ENCODE measurements at regions not wholly inside any gene's neighbourhood (a gene's known extent, or its start where the extent isn't known, plus 50 kb on each side); places are given as distances from the start of the nearest gene placed in this dataset.

- Histone ChIP-seq H3K4me3 (ENCODE audit: insufficient read depth, low read depth, low read length) (no peak overlapping the region), H3K9ac (ENCODE audit: low read length) (no peak overlapping the region), H2AFZ (ENCODE audit: low read depth, low read length) (no peak overlapping the region), H3K4me2 (ENCODE audit: low read length) (no peak overlapping the region), H4K20me1 (ENCODE audit: insufficient read depth, low read length) (no peaks in the 10 kb centered on the region), H3K9me3 (ENCODE audit: insufficient read depth, low read depth, low read length) (no peaks in the 10 kb centered on the region), H3K4me1 (ENCODE audit: insufficient read depth, low read length) (no peaks in the 10 kb centered on the region), H3K27ac (ENCODE audit: low read depth, low read length) (no peak overlapping the region), H3K36me3 (ENCODE audit: insufficient read depth, low read length) (no peaks in the 10 kb centered on the region), H3K27me3 (ENCODE audit: insufficient read depth, low read length) (no peaks in the 10 kb centered on the region), H3K79me2 (ENCODE audit: insufficient read depth, low read length) (no peaks in the 10 kb centered on the region)
- H3K4me1 Mint-ChIP-seq (ENCODE audit: low read depth, unreplicated experiment): peaks cover 6% of the 10 kb centered on the region
- DNase-seq (ENCODE audit: low read depth) (no peak), FAIRE-seq (no peak)
- no peaks in the 10 kb centered on the region for H3K36me3 Mint-ChIP-seq (ENCODE audit: low read depth, unreplicated experiment)
- no peak for TF ChIP-seq CTCF (IDR thresholded peaks at IDR 0.05; ENCODE audit: insufficient read depth, low read depth, low read length)
- no peak for TF ChIP-seq EZH2 (IDR thresholded peaks at IDR 0.05; ENCODE audit: insufficient read depth, low read length)
- H3K4me3 Mint-ChIP-seq (ENCODE audit: unreplicated experiment): no peak overlapping the region
- peaks cover 5% of the 10 kb centered on the region for H3K27me3 Mint-ChIP-seq (ENCODE audit: low read depth, unreplicated experiment)
- H3K9me3 Mint-ChIP-seq (ENCODE audit: unreplicated experiment): no peaks in the 10 kb centered on the region
- no peak overlapping the region for H3K27ac Mint-ChIP-seq (ENCODE audit: unreplicated experiment)
Observed at GRCh38 chr6:51019806-51020205, 201.1 kb downstream of the TFAP2B start.

- DNase-seq (ENCODE audit: low read depth) (no peak), FAIRE-seq (no peak)
- Histone ChIP-seq H4K20me1 (ENCODE audit: insufficient read depth, low read length) (no peaks in the 10 kb centered on the region), H3K27me3 (ENCODE audit: insufficient read depth, low read length) (no peaks in the 10 kb centered on the region), H2AFZ (ENCODE audit: low read depth, low read length) (no peak overlapping the region), H3K4me1 (ENCODE audit: insufficient read depth, low read length) (no peaks in the 10 kb centered on the region), H3K4me2 (ENCODE audit: low read length) (no peak overlapping the region), H3K79me2 (ENCODE audit: insufficient read depth, low read length) (no peaks in the 10 kb centered on the region), H3K9ac (ENCODE audit: low read length) (no peak overlapping the region), H3K9me3 (ENCODE audit: insufficient read depth, low read depth, low read length) (no peaks in the 10 kb centered on the region), H3K27ac (ENCODE audit: low read depth, low read length) (no peak overlapping the region), H3K36me3 (ENCODE audit: insufficient read depth, low read length) (no peaks in the 10 kb centered on the region), H3K4me3 (ENCODE audit: insufficient read depth, low read depth, low read length) (no peak overlapping the region)
- TF ChIP-seq CTCF (IDR thresholded peaks at IDR 0.05; ENCODE audit: insufficient read depth, low read depth, low read length) (no peak), EZH2 (IDR thresholded peaks at IDR 0.05; ENCODE audit: insufficient read depth, low read length) (no peak)
- Mint-ChIP-seq H3K4me1 (ENCODE audit: low read depth, unreplicated experiment) (peaks cover 10% of the 10 kb centered on the region), H3K27ac (ENCODE audit: unreplicated experiment) (no peak overlapping the region), H3K9me3 (ENCODE audit: unreplicated experiment) (no peaks in the 10 kb centered on the region), H3K4me3 (ENCODE audit: unreplicated experiment) (no peak overlapping the region), H3K27me3 (ENCODE audit: low read depth, unreplicated experiment) (peaks cover 3% of the 10 kb centered on the region), H3K36me3 (ENCODE audit: low read depth, unreplicated experiment) (no peaks in the 10 kb centered on the region)
Observed at GRCh38 chr6:51021171-51021570, 202.5 kb downstream of the TFAP2B start.

GRCh38 chr6:51024126-51024525, 205.5 kb downstream of the TFAP2B start:
- H3K4me2 ChIP-seq (ENCODE audit: low read length): no peak overlapping the region
- DNase-seq (ENCODE audit: low read depth) (no peak), FAIRE-seq (no peak)
- H3K4me3 Mint-ChIP-seq (ENCODE audit: unreplicated experiment): no peak overlapping the region
- H3K9me3 ChIP-seq (ENCODE audit: insufficient read depth, low read depth, low read length): no peaks in the 10 kb centered on the region
- H3K79me2 ChIP-seq (ENCODE audit: insufficient read depth, low read length): no peaks in the 10 kb centered on the region
- H3K9ac ChIP-seq (ENCODE audit: low read length): no peak overlapping the region
- H3K4me1 ChIP-seq (ENCODE audit: insufficient read depth, low read length): peaks cover 4% of the 10 kb centered on the region
- TF ChIP-seq CTCF (IDR thresholded peaks at IDR 0.05; ENCODE audit: insufficient read depth, low read depth, low read length) (no peak), EZH2 (IDR thresholded peaks at IDR 0.05; ENCODE audit: insufficient read depth, low read length) (no peak)
- no peaks in the 10 kb centered on the region for H3K9me3 Mint-ChIP-seq (ENCODE audit: unreplicated experiment)
- no peak overlapping the region for H3K27ac ChIP-seq (ENCODE audit: low read depth, low read length)
- no peak overlapping the region for H2AFZ ChIP-seq (ENCODE audit: low read depth, low read length)
- H4K20me1 ChIP-seq (ENCODE audit: insufficient read depth, low read length): no peaks in the 10 kb centered on the region
- H3K36me3 ChIP-seq (ENCODE audit: insufficient read depth, low read length): no peaks in the 10 kb centered on the region
- no peak overlapping the region for H3K27ac Mint-ChIP-seq (ENCODE audit: unreplicated experiment)
- no peaks in the 10 kb centered on the region for H3K27me3 Mint-ChIP-seq (ENCODE audit: low read depth, unreplicated experiment)
- peaks cover 20% of the 10 kb centered on the region for H3K4me1 Mint-ChIP-seq (ENCODE audit: low read depth, unreplicated experiment)
- H3K36me3 Mint-ChIP-seq (ENCODE audit: low read depth, unreplicated experiment): no peaks in the 10 kb centered on the region
- no peak overlapping the region for H3K4me3 ChIP-seq (ENCODE audit: insufficient read depth, low read depth, low read length)
- no peaks in the 10 kb centered on the region for H3K27me3 ChIP-seq (ENCODE audit: insufficient read depth, low read length)
